Pulmonary artery endothelial cell (primary cell): ENCODE measurements at regions not wholly inside any gene's neighbourhood (a gene's known extent, or its start where the extent isn't known, plus 50 kb on each side); places are given as distances from the start of the nearest gene placed in this dataset.
"Not testable (repeated sequence)": the region's sequence is repeated elsewhere in the genome, so short reads cannot be mapped to it uniquely, and the experiment has no call there.

Experiments used
- DNase-seq: peaks from one replicate; pipeline ENCODE4 v3.0.0-alpha.2; 2011; ENCODE audit warnings: low read depth, low spot score

- not testable (repeated sequence) for DNase-seq
Observed at GRCh38 chr2:12569510-12569909, 147.2 kb upstream of the TRIB2 start.

DNA sequence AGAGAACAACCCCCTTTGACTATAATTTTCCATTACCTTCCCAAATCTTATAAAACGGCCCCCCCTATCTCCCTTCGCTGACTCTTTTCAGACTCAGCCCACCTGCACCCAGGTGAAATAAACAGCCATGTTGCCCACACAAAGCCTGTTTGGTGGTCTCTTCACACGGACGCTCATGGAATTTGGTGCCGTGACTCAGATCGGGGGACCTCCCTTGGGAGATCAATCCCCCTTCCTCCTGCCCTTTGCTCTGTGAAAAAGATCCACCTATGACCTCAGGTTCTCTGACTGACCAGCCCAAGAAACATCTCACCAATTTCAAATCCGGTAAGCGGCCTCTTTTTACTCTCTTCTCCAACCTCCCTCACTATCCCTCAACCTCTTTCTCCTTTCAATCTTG lies 146.8 kb upstream of the TRIB2 start:
- DNase-seq = not testable (repeated sequence)

DNA sequence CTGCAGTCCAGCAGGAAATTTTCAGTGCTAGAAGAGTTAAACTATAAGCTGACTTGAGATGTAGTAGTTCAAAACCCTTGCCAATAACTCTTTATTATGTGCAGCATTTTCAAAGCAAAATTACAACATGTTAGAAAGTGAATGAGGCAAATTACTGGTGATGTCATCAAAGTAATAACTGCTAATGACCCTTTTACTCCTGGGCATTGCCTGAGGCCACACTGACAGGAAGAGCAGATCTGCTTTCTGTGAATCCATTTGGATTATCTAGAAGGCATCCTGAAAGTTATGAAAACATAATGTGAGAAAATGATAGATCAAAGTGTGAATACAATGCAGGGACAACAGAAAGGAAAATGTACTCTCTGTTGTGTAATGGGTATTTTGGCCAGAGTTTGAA lies 139.6 kb upstream of the TRIB2 start:
- DNase-seq = no peak

- DNase-seq = no peak
Observed at GRCh38 chr2:12577567-12578253, 139.0 kb upstream of the TRIB2 start.

DNA sequence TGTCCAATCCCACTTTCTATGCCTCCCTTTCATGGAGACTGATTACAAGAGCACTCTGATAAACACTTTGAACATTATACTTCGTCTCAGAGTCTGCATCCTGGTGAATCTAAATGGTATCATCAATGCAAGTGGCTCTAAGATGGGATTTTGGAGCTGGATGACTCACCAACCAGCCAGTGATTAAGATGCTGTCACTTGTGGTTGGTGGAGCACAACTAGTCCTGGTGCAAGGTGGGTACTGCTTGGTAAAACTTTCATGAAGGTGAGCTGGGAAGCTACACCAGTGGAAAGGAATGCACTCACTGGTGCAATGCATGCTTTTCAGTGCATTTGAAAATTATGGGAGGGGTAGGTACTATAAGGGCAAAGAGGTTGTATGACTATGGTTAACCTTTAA lies 137.7 kb upstream of the TRIB2 start:
- no peak for DNase-seq

DNA sequence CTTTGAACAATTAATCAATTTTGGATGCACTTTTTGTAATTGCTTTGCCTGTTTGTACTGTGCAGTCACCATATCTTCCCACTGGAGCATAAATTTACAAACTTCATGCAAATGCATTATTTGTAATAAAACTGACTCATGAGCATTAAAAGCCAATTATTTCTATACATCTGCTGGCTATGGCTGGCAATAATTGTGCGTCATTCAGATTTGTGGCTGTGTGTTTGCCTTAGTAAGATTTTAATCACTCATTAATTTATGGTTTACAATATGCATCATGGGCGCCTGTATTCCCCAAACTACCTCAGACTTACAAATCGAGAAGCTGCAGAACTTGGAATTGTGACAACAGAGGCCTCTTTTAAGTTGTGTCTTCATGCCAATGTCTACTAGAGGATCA lies 132.4 kb upstream of the TRIB2 start:
- DNase-seq = no peak

DNA sequence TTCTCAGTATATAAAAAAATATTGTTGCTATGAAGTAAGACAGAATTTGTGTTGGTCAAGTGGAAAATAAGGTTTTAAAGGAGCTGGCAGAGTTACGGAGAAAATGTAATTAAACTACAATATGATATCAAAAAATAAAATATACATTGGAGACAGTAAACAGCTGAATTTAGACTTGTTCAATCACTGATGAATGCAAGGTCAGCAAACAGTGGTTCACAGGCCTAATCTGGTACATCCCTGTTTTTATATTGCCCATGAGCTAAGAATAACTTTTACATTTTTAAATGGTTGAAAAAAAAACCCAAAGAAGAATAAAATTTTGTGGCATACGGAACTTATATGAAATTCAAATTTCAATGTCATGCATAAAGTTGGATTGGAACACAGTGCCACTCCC lies 131.0 kb upstream of the TRIB2 start:
- no peak for DNase-seq

DNA sequence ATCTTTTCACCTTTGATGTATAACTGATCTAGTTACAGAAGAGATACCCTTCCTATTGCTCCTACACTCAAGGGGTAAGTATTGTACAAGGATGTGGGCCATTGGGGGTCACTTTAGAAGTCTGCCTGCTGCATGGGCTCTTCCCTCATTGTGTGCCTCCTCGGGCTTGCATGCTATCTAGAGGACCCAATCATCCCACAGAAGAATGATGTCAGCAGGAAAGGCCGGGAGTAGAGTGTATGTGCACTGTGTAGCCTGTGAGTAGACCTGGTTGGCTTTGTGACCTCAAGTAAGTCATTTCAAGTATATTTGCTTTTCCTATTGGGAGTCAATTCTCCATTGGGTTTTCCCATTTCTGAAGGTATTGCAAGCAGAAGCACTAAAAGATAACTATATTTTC lies 129.5 kb upstream of the TRIB2 start:
- DNase-seq = no peak

DNA sequence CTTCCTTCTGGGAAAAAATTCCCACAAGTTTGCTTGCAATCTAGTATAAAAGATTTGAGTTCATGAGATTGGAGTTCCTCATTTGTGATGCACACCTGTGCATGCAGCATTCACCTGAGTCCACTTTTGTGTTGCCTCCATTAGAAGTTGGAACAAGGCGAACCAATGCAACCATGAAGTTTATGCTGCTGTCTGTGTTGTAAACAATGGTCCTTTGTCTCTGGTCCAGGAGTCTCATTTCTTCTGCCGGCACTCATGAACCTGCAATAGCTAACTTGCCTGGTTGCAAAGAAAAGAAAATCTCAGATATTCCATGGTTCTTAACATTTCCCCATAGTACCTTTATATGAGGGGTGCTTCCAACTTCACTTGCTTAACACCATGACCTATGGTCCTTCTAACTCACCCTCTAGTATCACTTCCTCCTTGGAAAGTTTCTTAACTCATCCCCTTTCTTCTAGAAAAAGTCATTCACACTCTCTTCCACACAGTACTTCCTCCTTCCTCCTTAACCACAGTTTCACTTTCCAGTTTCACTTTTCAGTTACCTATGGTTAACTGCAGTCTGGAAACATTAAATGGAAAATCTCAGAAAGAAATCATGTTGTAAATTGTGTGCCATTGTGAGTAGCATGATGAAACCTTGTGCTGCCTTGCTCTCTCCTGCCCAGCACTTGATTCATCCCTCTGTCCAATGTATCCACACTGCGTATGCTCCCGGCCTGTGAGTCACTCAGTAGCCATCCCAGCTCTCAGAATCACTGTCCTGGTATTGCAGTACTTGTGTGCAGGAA lies 128.8 kb upstream of the TRIB2 start:
- DNase-seq = no peak

DNA sequence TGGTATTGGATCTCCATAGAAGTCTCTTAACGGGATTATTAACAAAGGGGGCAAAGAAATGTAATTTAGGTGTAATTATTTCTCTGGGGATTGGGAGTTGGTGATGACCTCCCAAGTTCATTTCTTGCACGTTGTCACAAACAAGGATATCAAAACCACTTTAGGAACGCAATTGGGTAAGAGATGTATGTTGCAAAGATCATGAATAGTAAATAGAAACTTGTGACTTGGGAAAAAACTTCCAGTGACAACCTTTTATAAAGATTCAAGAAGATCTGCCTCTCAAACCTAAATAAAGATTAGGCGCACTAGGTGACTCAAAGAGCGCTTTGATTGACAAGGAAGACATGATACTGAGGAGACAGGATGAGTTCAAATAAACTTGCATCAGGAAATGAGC lies 127.8 kb upstream of the TRIB2 start:
- no peak for DNase-seq

GRCh38 chr2:12589802-12590320 lies 126.9 kb upstream of the TRIB2 start:
- DNase-seq = no peak

DNA sequence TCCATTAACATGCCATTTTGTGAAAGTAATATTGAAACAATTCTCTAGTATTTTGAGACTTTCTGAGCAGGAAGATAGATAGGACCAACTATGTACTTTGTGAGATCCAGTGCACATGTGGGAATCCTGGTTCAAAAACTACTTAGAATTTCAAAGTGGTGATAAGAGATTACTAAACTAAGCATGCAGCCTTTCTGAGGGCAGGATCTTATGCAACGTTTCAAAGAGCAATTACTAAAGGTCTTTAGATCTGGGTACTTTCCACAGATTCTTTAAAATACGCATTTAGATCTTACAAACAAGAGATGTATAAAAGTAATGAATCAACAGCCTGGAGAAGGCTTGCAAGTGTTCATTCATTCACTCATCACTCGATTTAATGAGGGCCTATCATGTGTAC lies 124.4 kb upstream of the TRIB2 start:
- no peak for DNase-seq

GRCh38 chr2:12594590-12594989 lies 122.1 kb upstream of the TRIB2 start:
- no peak for DNase-seq

GRCh38 chr2:12596771-12597170 lies 120.0 kb upstream of the TRIB2 start:
- DNase-seq = no peak

DNA sequence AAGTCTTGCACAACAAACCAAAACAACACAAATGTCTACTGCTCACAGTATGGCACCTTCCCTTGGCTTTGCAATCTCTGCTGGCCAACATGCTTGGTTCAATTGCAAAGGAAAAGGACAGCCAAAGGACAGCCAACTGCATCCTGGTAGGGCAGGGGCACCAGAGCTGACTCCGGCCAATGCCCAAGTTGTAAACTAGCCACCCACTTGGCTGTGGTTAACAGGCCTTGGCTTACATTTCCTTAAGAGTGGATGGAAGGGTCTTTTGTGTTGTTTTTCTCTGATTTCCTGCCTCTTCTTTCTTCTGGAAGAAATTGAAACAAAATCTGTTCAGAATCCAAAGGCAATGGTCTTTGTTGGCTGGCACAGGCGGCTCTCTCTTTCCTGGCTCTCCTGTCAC lies 119.1 kb upstream of the TRIB2 start:
- DNase-seq = no peak

- no peak for DNase-seq
Observed at GRCh38 chr2:12602661-12603060, 114.1 kb upstream of the TRIB2 start.

- DNase-seq = no peak
Observed at GRCh38 chr2:12603781-12604295, 112.9 kb upstream of the TRIB2 start.

DNA sequence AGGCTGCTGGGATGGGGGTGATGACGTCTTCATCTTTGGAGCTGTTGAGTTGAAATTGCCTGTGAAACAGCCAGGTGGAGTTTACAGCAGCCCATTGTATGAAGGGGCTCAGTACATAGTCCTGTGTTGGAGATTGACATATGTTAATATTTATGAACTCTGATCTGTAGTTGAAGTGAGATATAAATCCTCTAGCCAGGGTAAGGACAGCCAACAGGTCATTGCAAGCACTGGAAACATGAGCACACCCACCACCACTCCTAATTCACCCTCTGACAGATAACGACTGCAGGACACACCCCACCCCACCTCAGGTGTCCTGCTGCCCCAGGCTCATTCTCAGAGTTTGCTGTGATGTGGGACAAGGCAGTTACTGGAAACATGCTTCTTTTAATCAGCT lies 112.4 kb upstream of the TRIB2 start:
- DNase-seq = no peak

DNA sequence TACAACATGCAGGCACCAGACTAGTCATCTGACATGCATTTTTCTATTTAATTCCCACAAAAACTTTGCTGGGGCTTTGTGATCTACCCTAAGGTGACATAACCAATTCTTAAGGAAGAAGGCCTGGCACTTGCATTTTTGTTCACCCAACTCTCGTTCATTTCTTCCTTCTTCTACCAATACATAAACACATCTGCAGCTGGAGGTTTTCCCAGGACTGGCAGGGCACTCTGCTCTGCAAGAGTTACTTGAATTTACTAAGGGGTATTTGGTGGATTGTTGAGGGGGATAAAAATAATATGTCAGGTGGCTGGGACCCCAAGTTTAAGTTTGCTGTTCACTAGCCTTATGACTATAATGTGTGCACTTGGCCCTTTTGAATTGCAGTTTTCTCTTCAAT lies 111.4 kb upstream of the TRIB2 start:
- DNase-seq = no peak

- DNase-seq = no peak
Observed at GRCh38 chr2:12605936-12606335, 110.8 kb upstream of the TRIB2 start.

GRCh38 chr2:12606472-12607000 lies 110.2 kb upstream of the TRIB2 start:
- no peak for DNase-seq

GRCh38 chr2:12607971-12608370 lies 108.8 kb upstream of the TRIB2 start:
- DNase-seq = no peak
